ENCODE measurements at regions not wholly inside any gene's neighbourhood (a gene's known extent, or its start where the extent isn't known, plus 50 kb on each side); places are given as distances from the start of the nearest gene placed in this dataset.

GRCh38 chr6:143621876-143622605, 55.7 kb upstream of the PHACTR2 start:
- DNase-seq (ENCODE audit: low read depth in 2 of 2), result no peak

- no peak for DNase-seq (ENCODE audit: low read depth in 2 of 2)
These were observed 56.4 kb upstream of the PHACTR2 start for GRCh38 chr6:143621159-143621873.

GRCh38 chr6:143620447-143620846, 57.3 kb upstream of the PHACTR2 start:
- no peak for DNase-seq (ENCODE audit: low read depth in 2 of 2)

- no peak for DNase-seq (ENCODE audit: low read depth in 2 of 2)
These were observed 57.9 kb upstream of the PHACTR2 start for GRCh38 chr6:143619824-143620401.

- no peak for DNase-seq (ENCODE audit: low read depth in 2 of 2)
These were observed 61.0 kb upstream of the PHACTR2 start for GRCh38 chr6:143616741-143617140.

- no peak for DNase-seq (ENCODE audit: low read depth in 2 of 2)
These were observed 62.0 kb upstream of the PHACTR2 start for GRCh38 chr6:143615785-143616184.

- no peak for DNase-seq (ENCODE audit: low read depth in 2 of 2)
These were observed 63.5 kb upstream of the PHACTR2 start for GRCh38 chr6:143614235-143614634.

- DNase-seq (ENCODE audit: low read depth in 2 of 2), result no peak
These were observed 64.0 kb upstream of the PHACTR2 start for GRCh38 chr6:143613749-143614148.

- no peak for DNase-seq (ENCODE audit: low read depth in 2 of 2)
These were observed 65.6 kb upstream of the PHACTR2 start for GRCh38 chr6:143612186-143612585.

- no peak for DNase-seq (ENCODE audit: low read depth in 2 of 2)
These were observed 66.2 kb upstream of the PHACTR2 start for GRCh38 chr6:143611580-143611979.

GRCh38 chr6:143609972-143610371, 67.8 kb upstream of the PHACTR2 start:
- DNase-seq (ENCODE audit: low read depth in 2 of 2), result no peak

GRCh38 chr6:143609501-143609900, 68.3 kb upstream of the PHACTR2 start:
- no peak for DNase-seq (ENCODE audit: low read depth in 2 of 2)

GRCh38 chr6:143608906-143609305, 68.9 kb upstream of the PHACTR2 start:
- no peak for DNase-seq (ENCODE audit: low read depth in 2 of 2)

GRCh38 chr6:143607974-143608373, 69.8 kb upstream of the PHACTR2 start:
- DNase-seq (ENCODE audit: low read depth in 2 of 2), result no peak

- no peak for DNase-seq (ENCODE audit: low read depth in 2 of 2)
These were observed 70.6 kb upstream of the PHACTR2 start for GRCh38 chr6:143607168-143607567.

GRCh38 chr6:143605906-143606521, 71.8 kb upstream of the PHACTR2 start:
- DNase-seq (ENCODE audit: low read depth in 2 of 2), result no peak

- no peak for DNase-seq (ENCODE audit: low read depth in 2 of 2)
These were observed 74.3 kb upstream of the PHACTR2 start for GRCh38 chr6:143603455-143603854.

GRCh38 chr6:143601504-143601903, 76.3 kb upstream of the PHACTR2 start:
- no peak for DNase-seq (ENCODE audit: low read depth in 2 of 2)

GRCh38 chr6:143600821-143601220, 76.9 kb upstream of the PHACTR2 start:
- DNase-seq (ENCODE audit: low read depth in 2 of 2), result no peak

GRCh38 chr6:143598466-143599080, 79.2 kb upstream of the PHACTR2 start:
- no peak for DNase-seq (ENCODE audit: low read depth in 2 of 2)

GRCh38 chr6:143596866-143597265, 80.9 kb upstream of the PHACTR2 start:
- DNase-seq (ENCODE audit: low read depth in 2 of 2), result no peak

Data from activated CD8-positive, alpha-beta memory T cell treated with anti-CD3 and anti-CD28 coated beads for 4 hours (primary cell).